HUES6 (cell line): ENCODE measurements at regions not wholly inside any gene's neighbourhood (a gene's known extent, or its start where the extent isn't known, plus 50 kb on each side); places are given as distances from the start of the nearest gene placed in this dataset.

Experiments
- H3K27ac ChIP-seq: 2 replicates; pipeline ENCODE4 v1.7.0; 2013; ENCODE audit warnings: low read depth, mild to moderate bottlenecking, low read length, inconsistent platforms
- H3K27me3 ChIP-seq: 2 replicates; pipeline ENCODE4 v1.6.1; 2013; ENCODE audit warnings: low read length; ENCODE audit not compliant: control insufficient read depth, insufficient read depth
- H3K36me3 ChIP-seq: 2 replicates; pipeline ENCODE4 v1.6.1; 2013; ENCODE audit warnings: low read length; ENCODE audit not compliant: control insufficient read depth, insufficient read depth
- H3K4me1 ChIP-seq: 2 replicates; pipeline ENCODE4 v1.6.1; 2013; ENCODE audit warnings: low read length; ENCODE audit not compliant: control insufficient read depth, insufficient read depth
- H3K4me3 ChIP-seq: 2 replicates; pipeline ENCODE4 v1.5.1; 2013; ENCODE audit warnings: low read depth, low read length
- H3K9ac ChIP-seq: one replicate; pipeline ENCODE4 v1.6.1; 2013; ENCODE audit warnings: mild to moderate bottlenecking, low read length
- H3K9me3 ChIP-seq: 2 replicates; pipeline ENCODE4 v1.6.1; 2013; ENCODE audit warnings: low read depth, low read length; ENCODE audit not compliant: control insufficient read depth, insufficient read depth

GRCh38 chr5:86837610-86838009, 219.9 kb downstream of the COX7C start:
- no peaks in the 10 kb centered on the region for H3K36me3 ChIP-seq
- H3K9ac ChIP-seq = no peak overlapping the region
- H3K27ac ChIP-seq = no peak overlapping the region
- H3K4me1 ChIP-seq = no peaks in the 10 kb centered on the region
- H3K4me3 ChIP-seq = no peak overlapping the region
- H3K27me3 ChIP-seq = no peaks in the 10 kb centered on the region
- no peaks in the 10 kb centered on the region for H3K9me3 ChIP-seq

DNA sequence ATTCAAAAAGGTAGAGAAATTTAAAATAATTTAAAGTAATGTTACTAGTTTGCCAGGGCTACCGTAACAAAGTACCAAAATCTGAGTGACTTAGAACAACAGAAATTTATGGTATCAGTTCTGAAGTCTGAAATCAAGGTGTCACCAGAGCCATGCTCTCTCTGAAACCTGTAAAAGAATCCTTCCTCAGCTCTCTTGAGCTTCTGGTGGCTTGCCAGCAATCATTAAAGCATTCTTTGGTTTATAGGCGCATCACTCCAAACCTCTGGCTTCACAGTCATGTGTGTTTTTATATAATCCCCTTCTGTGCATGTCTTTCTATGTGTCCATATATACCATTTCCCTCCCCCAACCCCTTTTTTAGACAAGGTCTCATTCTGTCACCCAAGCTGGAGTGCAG, 220.3 kb downstream of the COX7C start:
- no peaks in the 10 kb centered on the region for H3K27me3 ChIP-seq

GRCh38 chr5:86841000-86841644, 223.4 kb downstream of the COX7C start:
- Histone ChIP-seq H3K36me3 (no peaks in the 10 kb centered on the region), H3K27ac (no peak overlapping the region), H3K27me3 (no peaks in the 10 kb centered on the region), H3K9ac (no peak overlapping the region), H3K4me3 (no peak overlapping the region), H3K4me1 (no peaks in the 10 kb centered on the region), H3K9me3 (no peaks in the 10 kb centered on the region)

More for the DNA sequence above, 220.3 kb downstream of the COX7C start:
- H3K27ac ChIP-seq = no peak overlapping the region
- H3K4me1 ChIP-seq = no peaks in the 10 kb centered on the region
- no peaks in the 10 kb centered on the region for H3K9me3 ChIP-seq
- no peaks in the 10 kb centered on the region for H3K36me3 ChIP-seq
- H3K4me3 ChIP-seq = no peak overlapping the region
- no peak overlapping the region for H3K9ac ChIP-seq

- Histone ChIP-seq H3K4me3 (no peak overlapping the region), H3K9ac (no peak overlapping the region), H3K27ac (no peak overlapping the region), H3K9me3 (no peaks in the 10 kb centered on the region), H3K36me3 (no peaks in the 10 kb centered on the region), H3K4me1 (no peaks in the 10 kb centered on the region; the same call in 1 of the 2 replicates), H3K27me3 (no peaks in the 10 kb centered on the region)
Measured at GRCh38 chr5:86858442-86858841, 240.7 kb downstream of the COX7C start.

GRCh38 chr5:86861512-86861911, 243.8 kb downstream of the COX7C start:
- H3K27ac ChIP-seq = no peak overlapping the region
- H3K4me1 ChIP-seq = no peaks in the 10 kb centered on the region; the same call in 1 of the 2 replicates
- no peak overlapping the region for H3K9ac ChIP-seq
- H3K9me3 ChIP-seq = no peaks in the 10 kb centered on the region
- H3K27me3 ChIP-seq = no peaks in the 10 kb centered on the region
- no peaks in the 10 kb centered on the region for H3K36me3 ChIP-seq
- H3K4me3 ChIP-seq = no peak overlapping the region

DNA sequence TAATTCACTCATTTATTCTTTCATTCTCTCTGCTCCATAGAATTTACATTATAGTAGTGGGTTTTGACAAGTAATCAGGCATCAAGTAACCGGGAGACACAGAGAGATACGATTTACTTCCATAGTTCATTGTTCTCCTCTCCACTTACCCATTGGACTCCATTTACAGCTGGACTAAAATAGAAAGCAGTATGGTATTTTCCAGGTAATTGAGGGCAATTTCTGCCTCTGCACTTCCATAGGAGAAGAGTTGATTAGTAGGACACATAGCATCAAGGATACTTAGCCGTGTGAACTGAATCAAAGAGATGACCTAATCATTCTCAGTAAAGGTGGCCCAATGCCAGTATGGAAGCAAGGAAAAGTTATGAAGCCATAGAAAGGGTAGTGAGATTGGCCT, 244.4 kb downstream of the COX7C start:
- no peaks in the 10 kb centered on the region for H3K27me3 ChIP-seq
- no peak overlapping the region for H3K27ac ChIP-seq

DNA sequence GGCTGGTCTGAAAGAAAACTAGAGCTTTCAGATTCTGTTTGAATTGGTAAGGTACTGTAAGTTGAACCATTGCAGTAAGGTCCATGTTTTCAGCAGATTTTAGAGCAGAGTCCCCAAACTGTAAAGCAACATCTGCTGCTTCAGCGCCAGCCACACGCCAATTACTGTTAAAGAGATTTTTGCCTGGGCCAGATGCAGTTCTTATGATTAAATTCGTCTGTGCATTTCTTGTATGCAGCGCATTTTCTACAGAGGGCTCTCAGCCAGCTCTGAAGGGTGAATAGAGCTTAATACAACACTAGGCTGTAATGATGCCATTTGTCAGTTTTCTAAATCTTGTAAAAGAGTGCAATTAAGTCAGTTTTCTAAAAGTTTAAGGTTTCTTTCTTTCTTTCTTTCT, 246.3 kb downstream of the COX7C start:
- no peaks in the 10 kb centered on the region; the same call in 1 of the 2 replicates for H3K4me1 ChIP-seq
- H3K9me3 ChIP-seq = no peaks in the 10 kb centered on the region
- H3K9ac ChIP-seq = no peak overlapping the region
- H3K27ac ChIP-seq = no peak overlapping the region
- no peaks in the 10 kb centered on the region for H3K27me3 ChIP-seq
- H3K4me3 ChIP-seq = no peak overlapping the region
- H3K36me3 ChIP-seq = no peaks in the 10 kb centered on the region

More for the DNA sequence above, 244.4 kb downstream of the COX7C start:
- no peak overlapping the region for H3K4me3 ChIP-seq
- no peaks in the 10 kb centered on the region for H3K9me3 ChIP-seq
- no peaks in the 10 kb centered on the region; the same call in 1 of the 2 replicates for H3K4me1 ChIP-seq
- H3K36me3 ChIP-seq = no peaks in the 10 kb centered on the region
- no peak overlapping the region for H3K9ac ChIP-seq

- Histone ChIP-seq H3K4me1 (no peaks in the 10 kb centered on the region; the same call in 1 of the 2 replicates), H3K27me3 (no peaks in the 10 kb centered on the region), H3K36me3 (no peaks in the 10 kb centered on the region), H3K4me3 (no peak overlapping the region), H3K9ac (no peak overlapping the region), H3K9me3 (no peaks in the 10 kb centered on the region), H3K27ac (no peak overlapping the region)
Measured at GRCh38 chr5:86865256-86865785, 247.6 kb downstream of the COX7C start.

- Histone ChIP-seq H3K4me3 (no peak overlapping the region), H3K27me3 (no peaks in the 10 kb centered on the region), H3K4me1 (no peaks in the 10 kb centered on the region; the same call in 1 of the 2 replicates), H3K36me3 (no peaks in the 10 kb centered on the region), H3K9me3 (no peaks in the 10 kb centered on the region), H3K27ac (no peak overlapping the region), H3K9ac (no peak overlapping the region)
Measured at GRCh38 chr5:86866036-86866435, 248.3 kb downstream of the COX7C start.

GRCh38 chr5:86869268-86869667, 251.5 kb downstream of the COX7C start:
- Histone ChIP-seq H3K27ac (no peak overlapping the region), H3K9ac (no peak overlapping the region), H3K27me3 (no peaks in the 10 kb centered on the region), H3K36me3 (no peaks in the 10 kb centered on the region), H3K4me1 (no peaks in the 10 kb centered on the region), H3K9me3 (no peaks in the 10 kb centered on the region), H3K4me3 (no peak overlapping the region)

- Histone ChIP-seq H3K27me3 (no peaks in the 10 kb centered on the region), H3K36me3 (no peaks in the 10 kb centered on the region), H3K9me3 (no peaks in the 10 kb centered on the region), H3K4me3 (no peak overlapping the region), H3K4me1 (peaks cover 13% of the 10 kb centered on the region), H3K27ac (no peak overlapping the region), H3K9ac (no peak overlapping the region)
Measured at GRCh38 chr5:86875539-86875938, 257.8 kb downstream of the COX7C start.
